Activated T-cell treated with anti-CD3 and anti-CD28 coated beads, Interleukin-2, amount 50 U/mL, for 48 hours (primary cell): ENCODE measurements at regions not wholly inside any gene's neighbourhood (a gene's known extent, or its start where the extent isn't known, plus 50 kb on each side); places are given as distances from the start of the nearest gene placed in this dataset.

Experiments used
- DNase-seq, 2 experiments: peaks; one replicate each; pipeline ENCODE4 v3.0.0-alpha.2; 2020

DNA sequence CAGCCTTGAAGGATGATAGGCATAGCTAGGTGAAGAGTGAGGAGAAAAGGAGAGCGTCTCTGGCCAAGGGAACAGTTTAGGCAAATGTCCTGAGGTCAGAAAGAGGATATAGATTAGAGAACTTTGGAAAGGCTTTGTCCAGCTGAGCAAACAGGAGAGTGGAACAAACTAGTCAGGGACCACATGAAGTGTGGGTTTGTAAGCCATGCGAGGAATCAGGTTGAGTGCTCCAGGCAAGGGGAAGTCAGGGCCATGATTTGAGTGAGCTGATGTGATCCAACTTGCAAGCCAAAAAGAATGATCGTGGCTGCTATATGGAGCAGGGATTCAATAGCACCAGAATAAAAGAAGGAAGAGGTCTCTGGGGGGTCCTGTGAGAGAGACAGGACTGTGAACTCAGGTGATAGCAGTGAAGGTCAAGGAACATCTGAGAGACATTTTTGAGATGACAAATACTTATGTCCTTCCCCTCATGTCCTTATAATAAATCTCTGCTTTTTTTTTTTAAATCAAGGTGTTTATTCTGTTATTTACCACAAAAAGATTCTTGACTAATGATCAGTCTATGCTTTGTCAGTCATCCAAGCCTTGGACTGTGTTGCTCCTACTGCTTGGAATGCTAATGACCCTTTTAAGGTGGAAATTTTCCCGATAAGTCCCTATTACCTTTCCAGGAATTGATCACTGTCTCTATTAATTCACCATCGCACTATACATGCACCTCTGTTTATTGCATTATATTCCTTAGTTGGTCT, 472.6 kb downstream of the TXNL1 start:
- DNase-seq, result no peak

- no peak for DNase-seq
These were observed 475.8 kb downstream of the TXNL1 start for GRCh38 chr18:56162311-56163265.

GRCh38 chr18:56161566-56162260, 476.7 kb downstream of the TXNL1 start:
- DNase-seq, result no peak

DNA sequence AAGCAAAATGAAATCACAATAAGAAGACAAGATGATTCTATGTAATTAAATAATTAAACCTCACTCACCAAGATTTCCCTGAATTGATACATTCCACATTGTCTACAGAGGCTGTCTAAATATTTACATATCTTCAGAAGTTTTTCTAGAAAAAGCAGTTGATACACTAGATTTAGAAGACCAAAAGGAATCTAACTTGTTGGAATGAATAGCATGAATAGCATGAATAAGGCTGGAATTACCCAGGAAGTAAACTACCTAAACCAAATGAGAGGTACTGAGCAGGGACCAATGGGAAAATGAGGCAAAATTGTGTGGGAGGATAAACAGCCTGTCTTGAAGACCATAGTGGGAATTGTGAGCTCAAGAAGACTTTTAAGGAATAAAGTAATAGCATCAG, 479.7 kb downstream of the TXNL1 start:
- no peak for DNase-seq

DNA sequence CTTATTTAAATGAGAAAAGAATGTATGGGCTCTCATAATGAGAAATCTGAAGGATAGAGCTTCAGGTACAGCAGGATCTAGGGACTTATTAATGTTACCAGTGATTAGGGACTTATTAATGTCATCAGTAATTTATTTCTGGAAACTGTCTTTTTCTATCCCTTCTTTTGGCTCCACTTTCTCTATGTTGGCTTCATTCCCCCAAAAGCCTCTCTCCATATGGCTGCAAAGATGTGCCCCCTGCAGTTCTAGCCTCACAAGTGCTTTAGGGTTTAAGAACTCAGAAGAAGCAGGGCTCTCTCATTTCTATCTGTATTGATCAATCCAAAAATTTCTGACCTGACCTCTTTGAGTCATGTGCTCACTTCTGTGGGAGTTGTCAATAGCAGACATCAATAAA, 480.9 kb downstream of the TXNL1 start:
- DNase-seq, result no peak

- DNase-seq, result no peak
These were observed 485.7 kb downstream of the TXNL1 start for GRCh38 chr18:56152551-56153310.

DNA sequence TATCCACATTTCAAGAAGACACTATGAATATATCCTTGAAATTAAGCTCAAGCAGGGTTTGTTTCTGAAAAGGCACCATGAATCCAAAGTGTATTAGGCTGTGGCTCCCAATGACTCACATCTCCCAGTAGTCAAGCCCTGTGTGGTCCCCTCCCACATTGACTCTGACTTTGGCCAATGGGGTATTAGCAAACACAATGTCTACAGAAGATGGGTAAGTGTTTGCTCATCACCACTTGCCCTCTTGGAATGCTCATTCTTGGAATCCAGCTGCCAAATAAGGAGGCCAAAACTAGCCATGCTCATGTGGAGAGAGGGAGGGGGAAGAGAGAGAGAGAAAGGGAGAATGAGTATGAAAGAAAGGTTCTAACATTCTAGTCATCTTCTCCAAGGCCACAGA, 490.0 kb downstream of the TXNL1 start:
- DNase-seq, result no peak

DNA sequence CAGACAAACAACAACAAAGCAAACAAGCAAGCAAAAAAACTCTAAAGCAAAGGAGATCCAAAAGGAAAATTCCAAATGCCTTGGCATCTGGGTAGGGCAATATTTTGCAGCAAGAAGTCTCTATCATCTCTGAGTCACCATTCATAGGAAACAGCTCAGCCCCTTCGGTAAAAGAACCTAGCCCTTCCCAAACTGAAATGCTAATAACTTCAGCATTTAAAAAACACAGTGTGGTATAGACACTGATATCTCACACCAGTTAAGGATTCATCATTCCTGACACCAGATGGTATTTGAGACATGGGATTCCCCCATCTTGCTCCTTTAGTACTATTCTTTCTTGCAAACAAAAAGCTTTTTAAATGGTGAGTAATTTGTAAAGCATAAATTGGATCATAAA, 491.8 kb downstream of the TXNL1 start:
- DNase-seq, result no peak

DNA sequence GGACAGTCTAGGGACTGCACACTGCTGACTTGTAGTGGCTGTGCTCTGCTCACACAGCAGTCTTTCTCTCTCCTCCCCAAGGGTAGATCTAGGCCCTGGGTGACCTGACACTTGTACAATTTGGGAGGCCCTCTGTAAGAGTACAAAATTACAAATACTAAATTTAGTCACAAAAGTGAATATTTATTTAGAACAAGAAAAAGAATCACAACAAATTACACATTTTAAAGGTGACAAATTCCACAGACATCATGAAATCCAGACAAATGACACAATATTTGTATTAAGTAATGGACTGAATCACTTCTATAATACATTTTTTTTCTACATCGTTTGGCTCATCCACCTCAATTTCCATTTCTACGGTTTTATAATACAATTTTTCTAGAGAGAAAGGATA, 496.4 kb downstream of the TXNL1 start:
- DNase-seq, result no peak

DNA sequence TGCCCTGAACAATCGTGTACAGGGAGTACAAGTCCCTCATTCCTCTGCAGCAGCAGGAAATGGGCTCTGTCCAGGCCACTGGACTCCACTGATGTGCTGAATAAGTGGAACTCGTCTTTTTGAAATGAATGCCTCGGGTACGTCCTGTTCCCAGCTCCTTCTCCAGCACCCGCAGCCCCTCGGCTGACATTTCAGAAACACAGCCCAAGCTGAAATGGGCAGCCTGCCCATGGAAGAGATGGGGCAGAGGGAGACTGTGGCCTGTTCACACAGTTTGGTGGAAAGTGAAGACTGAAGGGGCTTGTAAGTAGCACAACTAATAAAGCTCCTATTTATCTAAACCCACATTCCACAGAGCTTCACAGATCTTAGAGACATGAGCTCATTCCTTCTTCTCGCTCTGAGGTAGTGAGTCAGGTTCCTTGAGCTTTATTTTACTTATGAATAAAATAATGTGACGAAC, 498.6 kb downstream of the TXNL1 start:
- DNase-seq, result no peak

DNA sequence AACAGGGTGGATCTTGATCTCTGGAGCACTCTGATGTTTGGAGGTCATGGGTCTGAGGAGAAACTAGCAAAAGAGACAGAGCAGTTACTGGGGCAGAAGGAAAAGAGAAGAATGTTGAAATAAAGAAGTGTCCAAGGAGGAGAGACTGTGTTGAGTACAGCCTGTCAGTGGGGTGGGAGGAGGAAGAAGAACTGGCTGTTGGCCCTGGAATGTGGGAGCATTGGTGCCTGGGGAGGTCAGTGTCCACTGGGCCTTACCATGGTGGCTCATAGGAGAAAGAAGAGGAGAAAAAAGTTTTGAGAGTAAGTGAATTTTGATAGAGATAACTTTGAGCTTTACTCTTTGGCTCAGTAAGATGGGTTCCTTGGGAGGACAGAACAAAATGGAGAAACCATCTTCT, 499.0 kb downstream of the TXNL1 start:
- DNase-seq, result no peak

DNA sequence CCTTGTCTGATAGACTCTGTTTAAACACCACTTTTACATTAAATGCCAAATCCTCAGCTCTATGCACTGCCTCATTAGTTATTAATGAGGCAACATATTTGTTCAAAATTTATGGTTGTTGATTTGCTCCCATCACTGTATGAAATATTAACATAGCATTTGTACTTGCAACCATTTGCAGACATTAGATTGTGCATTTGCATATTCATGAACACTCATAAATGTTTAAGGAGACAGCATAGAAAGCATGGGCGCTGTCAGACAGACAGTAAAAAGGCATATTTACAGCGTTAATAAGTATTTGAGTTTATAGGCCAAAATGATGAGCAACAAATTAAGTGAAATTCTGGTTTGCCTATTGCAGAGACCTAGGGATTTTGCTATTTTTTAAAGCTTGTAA, 502.3 kb downstream of the TXNL1 start:
- DNase-seq, result no peak

DNA sequence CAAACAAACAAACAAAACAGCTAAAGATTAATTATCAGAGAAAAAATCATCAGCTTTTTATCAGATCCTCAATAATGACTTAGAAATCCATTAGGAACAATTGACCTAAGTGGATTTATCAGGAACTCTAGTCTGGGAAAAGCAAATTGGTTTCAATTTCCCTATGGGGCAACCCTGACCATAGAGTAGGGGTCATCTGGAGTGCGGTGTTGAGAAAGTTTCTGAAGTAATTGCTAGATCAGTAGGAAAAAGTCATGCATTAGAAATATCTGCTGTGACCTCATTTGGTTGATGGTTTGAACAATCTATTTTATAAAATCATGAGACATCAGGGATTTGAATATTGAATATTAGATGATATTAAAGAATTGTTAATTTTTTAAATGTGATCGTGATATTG, 507.9 kb downstream of the TXNL1 start:
- DNase-seq, result no peak

GRCh38 chr18:56128153-56128791, 510.1 kb downstream of the TXNL1 start:
- DNase-seq, result no peak

- no peak for DNase-seq
These were observed 510.9 kb downstream of the TXNL1 start for GRCh38 chr18:56127322-56128099.

DNA sequence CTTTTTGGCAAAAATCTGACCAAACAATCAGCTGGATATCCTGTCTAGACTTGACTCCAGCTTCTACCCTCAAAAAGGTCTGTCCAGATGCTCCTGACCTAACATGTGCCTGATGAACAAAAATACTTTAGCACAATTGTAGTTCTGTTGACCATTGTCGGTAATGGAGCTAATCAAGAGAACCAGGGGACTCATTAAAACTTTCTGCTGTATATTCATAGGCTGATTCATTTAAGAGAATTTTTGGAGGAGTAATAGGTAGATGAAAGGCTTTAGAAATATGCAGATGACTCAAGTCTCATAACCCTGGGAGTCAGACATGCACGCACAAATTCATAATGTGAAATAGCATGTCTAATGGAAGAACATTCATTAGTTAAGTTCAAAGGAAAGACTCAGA, 514.2 kb downstream of the TXNL1 start:
- DNase-seq, result no peak

DNA sequence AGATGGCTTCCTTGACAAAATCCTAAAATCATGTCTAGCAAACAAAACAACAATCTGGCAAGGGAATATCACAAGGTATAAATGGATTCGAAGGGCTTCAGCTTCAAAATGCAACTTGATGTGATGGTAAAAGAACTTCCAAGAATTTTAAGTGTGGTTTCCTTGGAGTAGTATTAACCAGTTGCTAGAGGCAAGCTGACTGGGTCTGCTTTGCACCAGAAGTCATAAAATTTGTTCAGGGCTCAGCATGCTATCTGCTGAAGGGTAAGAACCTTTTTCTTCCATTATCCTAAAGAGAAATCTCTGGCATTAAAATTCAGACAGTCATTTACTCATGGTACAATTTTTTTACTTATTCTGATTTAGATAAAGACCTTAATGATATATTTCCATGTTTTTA, 516.7 kb downstream of the TXNL1 start:
- DNase-seq, result no peak

DNA sequence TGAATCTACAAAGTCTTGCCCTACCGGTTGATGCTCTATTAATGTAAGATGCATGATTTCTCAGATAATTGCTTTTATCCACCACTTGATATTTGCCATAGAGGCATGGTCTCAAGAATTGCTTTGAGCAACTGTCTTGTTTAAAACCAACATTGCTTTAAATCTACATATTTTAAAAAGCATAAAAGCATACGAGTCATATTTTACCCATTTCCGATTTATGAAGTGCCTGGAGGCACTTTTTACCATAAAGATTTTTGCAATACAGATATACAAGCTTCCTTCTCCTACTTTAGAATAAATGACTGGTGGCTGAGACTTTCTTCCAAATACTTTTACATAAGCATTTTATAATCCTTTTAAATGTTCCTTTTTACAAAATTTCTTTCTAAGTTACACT, 517.6 kb downstream of the TXNL1 start:
- no peak for DNase-seq

GRCh38 chr18:56119681-56120080, 518.7 kb downstream of the TXNL1 start:
- DNase-seq, result no peak

GRCh38 chr18:56118422-56118821, 520.0 kb downstream of the TXNL1 start:
- no peak for DNase-seq
